NCI-H82 (cell line): ENCODE measurements at regions not wholly inside any gene's neighbourhood (a gene's known extent, or its start where the extent isn't known, plus 50 kb on each side); places are given as distances from the start of the nearest gene placed in this dataset.
"Not testable (repeated sequence)": the region's sequence is repeated elsewhere in the genome, so short reads cannot be mapped to it uniquely, and the experiment has no call there.

Experiments used
- DNase-seq: peaks from one replicate; lab custom pipeline; 2025; lab: John Stamatoyannopoulos, UW

GRCh38 chr2:188787658-188788240, 186.4 kb upstream of the COL3A1 start:
- DNase-seq, result no peak

DNA sequence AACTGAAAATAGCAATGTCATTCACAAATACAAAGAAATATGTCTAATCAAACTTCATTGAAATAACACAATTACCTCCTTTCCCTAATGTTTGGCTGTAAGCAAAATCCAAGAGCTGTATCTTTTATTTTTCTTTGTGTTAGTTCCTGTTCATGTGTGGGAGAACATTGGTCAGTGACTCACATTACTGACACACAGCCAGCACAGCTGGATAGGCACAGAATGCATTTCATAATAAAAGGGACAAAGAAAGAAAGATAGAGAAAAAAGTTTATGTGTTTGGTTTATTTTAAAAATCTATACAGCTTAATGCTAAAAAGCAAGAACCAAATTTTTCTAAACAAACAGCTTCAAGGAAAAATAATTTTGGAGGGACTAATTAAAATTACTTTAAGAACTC, 185.6 kb upstream of the COL3A1 start:
- DNase-seq, result no peak

DNA sequence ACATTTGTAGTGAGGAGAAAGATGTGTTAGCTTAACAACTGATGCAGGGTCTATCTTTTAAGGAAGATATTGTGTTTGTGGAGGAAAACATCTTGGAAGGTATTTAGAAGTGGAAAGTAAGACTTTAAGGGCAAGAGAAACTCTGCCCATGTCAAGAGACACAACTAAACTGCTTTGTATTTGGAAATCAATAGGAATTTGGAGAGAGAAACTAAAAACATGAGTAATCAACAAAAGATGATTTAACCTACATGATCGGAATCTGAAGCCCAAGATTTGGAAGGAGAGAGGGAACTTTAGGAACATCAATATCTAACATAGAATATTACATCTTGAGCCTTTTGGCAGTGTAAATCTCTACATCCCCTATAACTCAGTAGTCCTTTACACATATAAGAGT, 184.2 kb upstream of the COL3A1 start:
- no peak for DNase-seq

DNA sequence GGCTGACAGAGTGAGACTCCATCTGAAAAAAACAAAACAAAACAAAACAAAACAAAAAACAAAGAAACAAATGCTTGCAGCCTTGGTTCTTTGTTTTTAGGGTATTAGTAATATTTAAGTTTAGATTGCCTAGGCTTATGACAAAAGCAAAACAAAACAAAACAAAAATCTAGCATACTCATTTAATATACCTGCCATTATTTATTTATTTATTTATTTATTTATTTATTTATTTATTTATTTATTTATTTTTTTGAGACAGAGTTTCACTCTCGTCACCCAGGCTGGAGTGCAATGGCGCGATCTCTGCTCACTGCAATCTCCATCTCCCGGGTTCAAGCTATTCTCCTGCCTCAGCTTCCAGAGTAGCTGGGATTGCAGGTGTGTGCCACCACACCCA, 179.7 kb upstream of the COL3A1 start:
- DNase-seq, result not testable (repeated sequence)

- DNase-seq, result no peak
Measured at GRCh38 chr2:188795762-188796161, 178.4 kb upstream of the COL3A1 start.

DNA sequence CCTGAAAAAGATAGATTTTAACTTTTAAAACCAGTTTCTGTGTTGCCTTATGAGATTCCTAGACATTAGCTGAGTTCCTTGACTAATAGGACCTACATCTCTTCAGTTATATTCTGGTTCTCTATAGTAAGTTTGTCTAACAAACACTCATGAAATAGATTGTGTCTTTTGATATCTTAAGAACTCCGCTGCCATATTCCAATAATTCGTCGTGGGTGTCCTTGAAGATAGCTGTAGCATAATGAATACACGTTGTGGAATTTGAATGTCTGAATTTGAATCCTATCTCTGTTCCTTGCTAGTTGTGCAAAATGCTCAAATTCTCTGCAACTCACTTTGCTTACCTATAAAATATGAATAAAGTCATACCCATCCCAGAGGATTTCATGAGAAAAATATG, 176.8 kb upstream of the COL3A1 start:
- no peak for DNase-seq

- DNase-seq, result no peak
Measured at GRCh38 chr2:188798159-188798558, 176.0 kb upstream of the COL3A1 start.

DNA sequence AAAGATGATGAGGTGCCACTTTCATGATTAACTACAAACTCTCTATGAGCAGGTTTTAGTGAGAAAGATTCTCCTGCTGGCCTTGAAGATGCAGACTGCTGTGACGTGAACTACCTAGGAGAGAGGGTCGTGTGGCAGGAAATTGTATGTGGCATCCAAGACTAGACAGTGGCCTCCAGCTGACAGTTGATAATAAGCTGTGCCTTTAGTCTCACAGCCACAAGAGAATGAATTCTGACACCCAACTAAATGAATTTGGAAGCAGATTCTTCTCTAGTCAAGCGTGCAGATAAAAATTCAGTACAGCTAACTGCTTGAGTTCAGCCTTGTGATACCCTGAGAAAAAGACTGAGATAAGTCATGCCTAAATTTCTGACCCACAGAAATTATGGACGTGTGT, 169.0 kb upstream of the COL3A1 start:
- DNase-seq, result no peak

DNA sequence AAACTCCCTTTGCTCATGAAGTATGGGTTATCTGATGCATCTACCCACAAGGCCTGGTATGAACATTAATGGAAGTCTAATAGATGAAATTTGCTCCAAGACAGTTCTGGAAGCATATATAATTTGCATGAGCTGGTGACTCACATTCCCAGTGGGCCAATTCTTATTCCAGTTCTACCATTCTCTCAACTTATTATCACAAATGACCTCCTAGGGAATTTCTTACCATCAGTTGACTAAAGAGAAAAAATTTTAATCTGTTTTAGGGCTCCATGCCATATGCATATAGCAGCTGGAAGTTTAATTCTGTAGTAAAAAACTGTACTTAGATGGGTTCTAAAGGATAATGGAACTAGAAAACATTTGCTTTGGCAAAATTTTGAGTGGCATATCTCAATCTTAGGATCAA, 165.2 kb upstream of the COL3A1 start:
- no peak for DNase-seq

DNA sequence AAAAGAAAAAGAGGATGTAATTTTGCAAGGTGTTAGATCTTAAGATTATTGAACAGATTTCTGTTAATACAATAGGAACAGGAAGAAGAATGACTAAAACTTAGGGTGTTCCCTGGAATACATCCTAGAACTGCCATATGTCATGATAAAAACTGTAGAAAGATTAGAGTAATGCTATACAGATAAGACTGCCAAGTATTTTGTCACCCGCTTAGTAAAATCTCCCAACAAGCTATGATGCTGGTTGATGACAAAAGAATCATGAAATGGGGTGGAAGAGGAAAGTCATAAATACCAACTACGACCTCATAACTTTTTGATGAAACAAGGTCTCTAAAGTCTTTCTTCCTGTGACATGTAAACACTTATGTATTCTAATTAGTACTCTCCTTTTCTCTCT, 163.6 kb upstream of the COL3A1 start:
- no peak for DNase-seq

- no peak for DNase-seq
Measured at GRCh38 chr2:188811522-188811921, 162.7 kb upstream of the COL3A1 start.

- no peak for DNase-seq
Measured at GRCh38 chr2:188813315-188813714, 160.9 kb upstream of the COL3A1 start.

- no peak for DNase-seq
Measured at GRCh38 chr2:188813857-188814256, 160.3 kb upstream of the COL3A1 start.

DNA sequence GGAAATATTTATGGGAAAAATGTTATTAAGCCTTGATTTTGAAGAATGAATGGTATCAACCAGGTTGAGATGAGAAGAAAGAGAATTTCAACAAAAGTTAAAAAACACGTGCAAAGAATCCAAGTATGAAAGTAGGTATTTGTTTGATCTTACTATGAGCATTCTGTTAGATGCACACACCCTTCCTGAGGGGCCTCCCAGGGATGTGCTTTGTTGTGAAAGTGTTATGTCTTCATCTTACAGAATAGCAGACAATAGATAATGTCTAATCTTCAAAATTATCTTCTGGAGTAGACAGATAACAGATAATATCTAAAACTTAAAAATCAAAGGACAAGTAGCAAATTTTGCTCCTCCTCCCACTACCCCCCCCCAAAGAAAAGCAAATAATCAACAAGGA, 155.2 kb upstream of the COL3A1 start:
- DNase-seq, result no peak

DNA sequence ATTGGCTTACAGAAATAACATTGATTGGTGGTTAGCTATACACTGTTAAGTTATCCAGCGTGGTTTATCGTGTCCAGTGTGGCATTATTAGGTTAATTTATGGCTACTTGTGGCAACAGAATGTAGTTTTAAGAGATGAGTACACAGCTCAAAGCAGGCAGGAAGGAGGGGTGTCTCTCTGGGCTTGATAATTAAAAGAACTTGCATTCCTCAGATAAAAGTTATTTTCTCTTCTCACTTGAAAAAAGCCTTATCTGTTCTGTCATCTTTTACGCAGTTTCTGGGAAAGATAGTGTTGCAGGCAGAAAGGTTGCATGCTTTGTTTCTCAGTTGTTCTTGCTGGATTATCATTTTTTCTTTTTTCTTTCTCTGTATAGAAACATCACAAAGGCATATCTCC, 154.4 kb upstream of the COL3A1 start:
- DNase-seq, result no peak

DNA sequence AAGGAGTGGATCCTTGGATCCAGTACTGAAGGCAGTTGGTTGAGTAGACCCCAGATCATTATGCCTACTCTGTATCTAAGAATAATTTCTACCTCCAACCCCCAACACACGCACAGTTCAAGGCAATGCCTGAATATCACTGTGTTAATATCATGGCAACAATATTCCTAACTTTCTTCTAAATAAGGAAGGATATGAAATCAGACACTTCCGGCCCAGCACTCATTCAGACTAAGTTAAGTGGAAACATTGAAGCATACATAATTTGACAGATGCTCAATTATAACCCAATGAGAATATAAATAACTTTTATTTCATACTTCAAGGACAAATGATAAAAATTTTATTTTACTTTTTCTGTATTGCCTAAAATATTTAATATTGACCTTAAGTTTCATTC, 153.6 kb upstream of the COL3A1 start:
- no peak for DNase-seq

DNA sequence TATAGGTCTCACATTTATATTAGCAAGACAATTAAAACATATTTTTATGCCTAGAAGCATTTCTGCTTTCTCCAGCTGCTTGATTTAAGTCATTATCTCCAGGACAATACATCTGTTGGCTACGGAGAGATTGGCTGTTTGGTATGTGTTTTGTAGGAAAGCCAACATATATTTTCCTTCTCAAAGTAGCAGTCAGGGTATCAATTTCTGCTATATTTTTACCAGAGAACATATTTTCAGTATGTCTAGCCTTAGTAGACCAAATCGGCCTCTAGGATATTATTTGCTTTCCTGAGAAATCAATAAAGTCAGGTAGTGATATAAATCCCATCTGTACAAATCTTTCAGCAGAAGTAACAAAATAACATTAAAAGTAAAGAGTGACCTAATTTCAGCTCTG, 150.0 kb upstream of the COL3A1 start:
- DNase-seq, result no peak

GRCh38 chr2:188833331-188833730, 140.8 kb upstream of the COL3A1 start:
- no peak for DNase-seq

DNA sequence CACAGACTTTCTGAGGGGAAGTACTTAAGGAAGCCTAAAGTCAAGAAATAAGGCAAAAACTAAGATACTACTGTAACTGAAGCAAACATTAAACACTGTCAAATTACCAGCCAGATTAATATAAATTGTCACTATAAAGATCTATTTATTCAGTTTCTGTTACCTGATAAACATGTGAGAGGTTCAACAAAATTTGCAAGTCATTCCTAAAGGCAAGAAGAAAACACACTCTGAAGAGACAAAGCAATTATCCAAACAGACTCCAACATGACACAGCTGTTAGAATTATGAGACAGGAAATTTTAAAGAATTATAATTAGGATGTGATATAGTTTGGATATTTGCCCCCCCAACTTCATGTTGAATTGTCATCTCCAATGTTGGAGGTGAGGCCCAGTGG, 140.4 kb upstream of the COL3A1 start:
- no peak for DNase-seq

DNA sequence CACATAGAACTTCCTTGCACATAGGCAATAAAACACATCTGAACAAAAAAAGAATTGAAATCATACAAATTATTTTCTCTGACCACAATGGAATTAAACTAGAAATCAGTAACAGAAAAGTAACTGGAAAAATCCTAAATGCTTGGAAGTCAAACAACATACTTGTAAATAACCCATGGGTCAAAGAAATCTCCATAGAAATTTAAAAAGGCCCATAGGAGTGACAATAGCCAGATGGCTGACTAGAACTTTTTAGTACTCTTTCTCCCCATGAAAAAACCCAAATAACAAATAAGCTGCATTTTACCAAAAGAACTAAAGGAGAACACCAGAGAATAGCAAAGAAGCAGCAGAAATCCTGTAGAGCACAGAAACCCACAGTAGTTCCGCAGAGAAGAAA, 139.2 kb upstream of the COL3A1 start:
- no peak for DNase-seq

- no peak for DNase-seq
Measured at GRCh38 chr2:188835821-188836220, 138.4 kb upstream of the COL3A1 start.

DNA sequence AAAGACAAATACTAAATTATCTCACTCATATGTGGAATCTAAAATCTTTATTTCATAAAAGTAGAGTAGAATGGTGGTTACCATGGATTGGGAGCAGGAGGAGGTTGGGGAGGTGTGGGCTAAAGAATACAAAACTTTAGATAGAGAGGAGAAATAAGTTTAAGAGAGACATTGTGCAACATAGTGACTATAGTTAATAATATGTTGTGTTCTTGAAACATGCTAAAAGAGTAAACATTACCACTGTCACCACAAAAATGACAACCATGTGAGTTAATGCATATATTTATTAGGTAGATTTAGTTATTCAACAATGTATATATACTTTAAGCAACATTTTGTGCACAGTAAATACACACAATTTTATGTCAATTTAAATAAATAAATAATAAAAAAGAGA, 128.5 kb upstream of the COL3A1 start:
- no peak for DNase-seq

DNA sequence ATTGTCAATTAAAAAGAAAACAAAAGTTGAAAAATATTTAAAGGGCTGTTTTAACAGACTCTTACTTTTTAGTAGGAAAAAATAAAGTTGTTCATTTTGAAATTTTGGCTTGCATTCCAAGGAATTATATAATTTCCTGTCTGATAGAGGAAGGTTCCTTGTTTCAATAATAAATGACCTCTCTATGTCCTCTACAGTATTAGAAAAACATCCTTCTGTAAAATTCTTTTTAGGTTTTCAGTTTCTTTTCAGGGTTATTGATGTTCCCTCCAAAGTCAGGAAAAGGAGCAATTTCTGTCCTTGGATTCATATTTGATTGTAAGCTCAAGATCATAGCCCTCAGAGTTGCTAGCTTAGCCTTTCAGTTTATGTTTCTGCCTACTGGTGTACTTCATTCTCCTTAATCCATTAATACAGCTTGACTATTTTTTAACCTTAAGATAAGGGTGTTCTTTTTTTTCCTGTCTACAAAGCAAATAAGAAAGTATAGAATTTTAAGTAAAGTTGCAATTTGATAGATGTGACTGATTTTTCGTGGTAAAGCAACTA, 125.2 kb upstream of the COL3A1 start:
- no peak for DNase-seq

- no peak for DNase-seq
Measured at GRCh38 chr2:188850786-188851185, 123.4 kb upstream of the COL3A1 start.

DNA sequence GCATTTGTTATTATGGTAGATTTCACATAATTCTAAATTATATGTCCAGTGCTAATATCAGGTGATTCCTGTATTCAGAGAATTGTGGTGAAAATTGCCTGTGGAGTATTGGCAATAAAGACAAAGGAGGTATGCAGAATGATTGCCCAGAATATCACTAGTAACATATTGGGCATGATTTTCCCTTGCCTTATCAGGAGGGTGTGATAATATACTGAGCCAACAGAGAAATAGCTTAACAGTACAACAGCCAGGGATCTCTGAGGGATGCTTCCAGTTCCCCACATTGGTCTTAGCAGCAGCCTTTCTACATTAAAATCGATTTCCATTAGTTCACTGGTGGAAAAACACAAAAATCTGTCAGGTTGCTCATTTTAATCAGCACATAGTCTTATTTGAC, 122.9 kb upstream of the COL3A1 start:
- DNase-seq, result no peak
